ENCODE measurements at regions not wholly inside any gene's neighbourhood (a gene's known extent, or its start where the extent isn't known, plus 50 kb on each side); places are given as distances from the start of the nearest gene placed in this dataset.

DNA sequence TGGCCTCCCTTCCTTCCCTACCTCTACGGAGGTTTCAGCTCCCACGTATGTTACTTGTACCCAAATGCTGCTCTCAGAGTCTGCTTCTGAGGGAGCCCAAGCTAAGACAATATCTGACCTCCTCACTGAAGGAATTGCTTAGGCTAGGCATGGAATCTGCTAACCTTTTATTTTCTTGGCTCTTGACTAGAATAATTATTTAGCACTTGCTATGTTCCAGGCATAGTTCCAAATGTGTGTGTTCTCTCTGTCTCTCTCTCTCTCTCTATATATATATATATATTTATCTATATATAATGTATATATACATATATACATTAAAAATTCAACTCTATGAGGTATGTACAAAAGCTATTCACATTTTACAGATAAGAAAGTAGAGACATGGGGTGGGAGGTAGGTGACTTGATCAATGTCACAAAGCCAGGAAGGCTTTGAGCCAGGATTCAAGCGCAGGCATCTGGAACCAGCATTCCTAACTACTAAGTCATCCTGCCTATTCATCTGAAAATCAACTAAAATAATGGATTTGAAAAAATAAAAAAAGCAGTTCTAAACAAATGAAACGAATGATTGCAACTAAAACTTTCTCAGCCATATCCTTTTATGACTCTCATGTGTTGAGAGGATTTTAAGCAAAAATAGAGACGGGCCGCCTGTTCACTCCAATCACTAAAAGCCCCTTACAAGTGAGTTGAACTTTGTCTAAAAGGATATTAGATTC lies 189.7 kb upstream of the JAG1 start:
- no peak for DNase-seq (ENCODE audit: low read depth in 3 of 3)

DNA sequence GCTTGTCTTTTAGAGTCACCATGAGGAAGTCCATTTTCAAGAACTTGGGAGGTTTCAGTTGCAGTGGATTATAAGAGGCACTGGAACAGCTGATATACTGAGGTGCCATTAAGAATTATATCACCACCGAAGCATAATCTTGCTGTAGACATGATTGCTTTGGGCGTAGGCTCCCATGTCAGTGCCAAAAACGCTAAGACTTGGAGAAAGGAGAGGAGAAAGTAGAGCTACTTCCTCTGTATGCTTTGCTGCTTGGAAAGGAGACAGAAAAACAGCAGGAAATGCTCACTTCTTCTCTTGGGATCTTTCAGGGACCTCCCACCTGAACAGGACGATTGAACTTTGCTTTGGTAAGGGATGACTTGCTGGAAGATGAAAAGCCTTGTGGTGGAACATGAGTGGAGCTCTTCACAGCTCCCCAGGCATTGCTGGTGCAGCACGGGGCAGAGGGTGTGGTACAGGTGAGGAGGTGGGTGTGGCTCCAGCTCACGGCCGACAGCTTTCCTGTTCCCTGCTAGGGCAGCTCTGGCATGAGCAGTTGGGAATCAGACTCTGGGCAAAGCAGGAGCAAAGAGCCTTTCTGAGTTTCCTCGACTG lies 190.4 kb upstream of the JAG1 start:
- DNase-seq (ENCODE audit: low read depth in 3 of 3), result no peak

DNA sequence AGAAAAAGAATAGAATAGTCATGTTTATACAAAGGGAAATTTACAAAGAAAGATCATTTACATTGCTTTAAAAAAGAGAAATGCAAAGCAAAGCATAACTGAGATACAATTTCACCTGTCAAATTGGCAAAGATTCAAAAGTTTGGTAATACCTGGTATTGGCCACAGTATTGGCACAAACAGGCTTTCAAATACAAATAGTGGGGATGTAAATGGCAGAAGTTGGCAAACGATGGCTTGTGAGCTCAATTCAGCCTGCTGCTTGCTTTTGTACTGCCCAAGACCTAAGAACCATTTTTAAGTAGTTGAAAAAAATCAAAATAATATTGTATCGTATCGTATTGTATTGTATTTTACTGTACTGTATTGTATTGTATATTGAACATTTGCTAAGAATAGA lies 194.5 kb upstream of the JAG1 start:
- no peak for DNase-seq (ENCODE audit: low read depth in 3 of 3)

DNA sequence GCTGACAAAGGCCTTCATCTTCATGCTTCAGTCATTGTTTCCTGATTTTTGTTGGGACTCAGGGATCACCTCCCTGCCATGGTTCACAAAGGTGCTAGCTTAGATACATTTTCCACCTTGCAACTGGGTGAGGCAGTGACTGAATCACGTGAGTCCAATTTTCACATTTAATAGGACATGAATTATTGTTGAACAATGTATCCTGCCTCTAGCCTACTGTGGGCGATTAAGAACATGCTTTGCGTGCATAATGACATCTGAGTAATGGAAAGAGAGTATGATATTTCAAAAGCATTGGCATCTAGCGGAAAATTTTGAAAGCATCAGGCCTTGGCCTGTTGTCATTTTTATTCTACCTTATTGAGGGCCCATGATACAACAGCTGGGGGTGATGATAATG lies 199.2 kb upstream of the JAG1 start:
- DNase-seq (ENCODE audit: low read depth in 3 of 3), result no peak

DNA sequence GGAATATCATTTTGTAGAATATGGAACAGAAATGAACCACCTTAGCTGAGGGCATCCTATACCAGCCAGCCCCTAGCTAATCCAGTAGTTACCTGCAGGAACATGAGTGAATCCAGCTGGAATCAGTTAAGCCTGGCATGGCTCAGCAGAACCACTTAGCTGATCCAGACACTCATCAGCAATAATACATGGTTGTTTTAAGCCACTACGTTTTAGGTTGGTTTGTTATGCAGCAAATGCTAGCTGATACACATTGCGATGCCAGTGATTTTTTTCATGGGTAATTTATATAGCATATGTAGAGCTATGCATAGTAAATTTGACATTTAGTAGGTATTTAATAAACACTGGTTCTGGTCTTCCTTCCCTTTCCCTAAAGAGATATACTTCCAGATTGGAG lies 201.9 kb upstream of the JAG1 start:
- DNase-seq (ENCODE audit: low read depth in 3 of 3), result no peak

DNA sequence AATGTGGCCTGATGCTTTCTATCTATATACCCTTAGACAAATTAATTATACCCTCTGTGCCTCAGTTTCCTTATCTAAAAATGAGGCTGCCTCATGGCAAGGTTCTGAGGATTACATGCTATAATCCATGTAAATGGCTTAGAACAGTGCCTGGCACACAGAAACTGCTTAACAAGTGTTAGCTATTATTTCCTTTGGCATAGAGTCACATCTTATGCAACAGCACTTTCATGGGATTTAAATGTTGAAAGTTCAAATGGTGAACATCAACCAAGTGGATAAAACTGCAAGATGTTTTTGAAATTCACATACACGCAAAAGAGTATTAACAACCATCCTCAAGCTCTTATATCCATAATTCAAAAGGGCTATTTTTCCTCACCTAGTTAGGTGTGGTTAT lies 202.8 kb upstream of the JAG1 start:
- no peak for DNase-seq (ENCODE audit: low read depth in 3 of 3)

DNA sequence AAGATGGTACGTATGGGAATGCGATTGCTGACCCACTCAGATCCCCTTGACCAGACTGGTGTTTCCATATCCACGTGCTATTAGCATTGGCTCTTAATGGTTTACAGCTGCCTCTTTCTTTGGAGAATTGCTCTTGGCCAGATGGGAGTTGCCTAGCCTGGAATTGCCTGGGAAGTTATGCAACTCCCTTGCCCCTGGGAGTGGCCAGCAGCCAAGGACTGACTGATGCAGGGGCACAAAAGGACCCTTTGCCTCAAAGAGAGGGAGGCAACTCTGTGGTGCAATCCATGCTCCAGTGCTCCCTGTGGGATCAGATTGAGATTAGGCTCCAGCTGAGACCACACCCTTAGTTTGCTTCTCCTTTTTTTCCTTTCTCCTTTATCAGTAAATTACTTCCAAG lies 203.5 kb upstream of the JAG1 start:
- no peak for DNase-seq (ENCODE audit: low read depth in 3 of 3)

DNA sequence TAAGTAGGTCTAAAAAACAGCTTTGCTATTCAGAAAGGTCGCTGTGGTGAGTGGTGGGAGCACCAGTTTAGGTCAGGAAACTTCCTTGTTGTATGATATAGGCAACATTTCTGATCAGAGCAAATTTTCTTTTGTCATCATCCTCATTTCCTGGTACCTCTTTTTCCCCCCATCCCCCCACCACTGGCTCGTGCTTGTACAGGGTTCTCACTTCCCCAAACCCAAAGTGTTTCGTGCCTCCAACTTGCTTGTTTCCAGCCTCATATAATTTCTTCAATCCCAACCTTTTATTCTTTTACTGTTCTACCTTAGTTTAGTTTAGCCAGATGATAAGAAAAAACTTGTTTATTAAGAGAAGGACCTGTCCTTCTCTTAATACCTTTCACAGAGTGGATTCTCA lies 209.4 kb upstream of the JAG1 start:
- DNase-seq (ENCODE audit: low read depth in 3 of 3), result no peak

DNA sequence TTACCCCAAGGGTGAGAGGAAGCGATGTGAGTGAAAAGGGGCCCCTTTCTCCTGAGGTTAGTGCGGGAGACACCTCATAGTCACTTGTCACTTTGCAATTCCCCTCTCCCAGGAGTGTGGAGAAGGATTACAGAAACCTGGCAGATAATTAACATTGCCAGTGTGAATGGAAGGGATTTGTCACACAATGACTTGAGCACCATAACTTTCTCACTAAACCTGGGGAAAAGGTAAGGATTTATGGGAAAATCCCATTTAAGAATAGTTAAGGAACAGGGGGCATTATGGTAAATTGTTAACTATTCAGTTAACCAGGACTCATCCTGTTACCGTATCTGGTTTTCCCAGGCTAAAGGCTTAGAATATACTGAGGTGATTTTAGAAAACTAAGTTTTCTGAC lies 219.5 kb upstream of the JAG1 start:
- DNase-seq (ENCODE audit: low read depth in 3 of 3), result no peak

DNA sequence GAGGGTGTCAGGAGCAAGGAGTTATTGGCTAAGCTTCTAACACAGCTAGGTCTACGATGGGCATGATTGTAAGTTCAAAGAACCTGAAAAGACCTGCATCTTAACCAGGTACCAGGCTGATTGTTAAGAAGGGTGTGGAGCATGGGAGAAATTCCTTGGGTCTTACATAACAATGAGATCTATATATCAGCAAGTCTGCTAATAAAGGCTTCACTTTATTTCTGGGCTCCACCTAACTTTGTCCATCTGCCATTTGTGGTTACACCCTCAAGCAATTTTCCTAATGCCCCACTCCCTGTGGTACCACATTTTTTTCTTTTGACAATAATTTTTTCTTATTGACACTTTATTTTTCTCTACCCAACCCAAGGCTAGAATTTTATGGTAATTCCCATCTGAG lies 223.5 kb upstream of the JAG1 start:
- no peak for DNase-seq (ENCODE audit: low read depth in 3 of 3)

DNA sequence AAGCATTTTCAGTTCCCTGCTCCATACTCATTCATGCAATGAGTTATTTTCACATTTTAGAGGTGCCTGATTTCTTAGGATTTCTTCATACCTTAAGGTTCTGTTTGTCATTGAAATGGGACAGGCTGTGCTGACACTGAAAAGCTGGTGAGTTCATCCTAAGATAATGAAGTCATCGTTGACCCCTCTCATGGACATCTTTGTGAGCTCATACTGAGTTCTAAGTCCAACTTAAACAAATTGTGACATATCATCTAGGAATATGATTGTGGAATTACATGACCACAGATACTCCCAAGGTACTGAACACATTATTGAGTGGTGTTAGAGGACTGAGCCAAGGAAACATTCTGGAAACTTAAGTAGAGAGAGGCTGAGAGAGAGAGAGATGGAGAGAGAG lies 224.8 kb upstream of the JAG1 start:
- DNase-seq (ENCODE audit: low read depth in 3 of 3), result no peak

DNA sequence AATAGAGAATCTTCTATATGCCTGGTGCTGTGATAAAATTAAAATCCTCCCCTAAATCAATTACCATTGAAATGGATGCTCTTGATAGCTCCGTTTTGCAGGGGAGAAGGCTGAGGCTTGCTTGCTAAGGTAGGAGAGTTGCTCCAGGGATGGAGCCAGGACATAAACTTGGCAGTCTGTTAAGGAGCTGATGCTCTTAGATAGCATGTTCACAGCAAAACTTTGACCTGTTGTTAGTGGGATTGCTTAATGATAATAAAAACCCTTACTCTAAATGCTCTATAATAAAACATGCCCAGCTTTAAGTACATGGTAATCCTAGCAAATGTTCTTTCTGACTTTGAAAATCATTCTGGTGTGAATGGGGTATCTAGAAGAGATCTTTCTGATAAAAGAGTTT lies 228.4 kb upstream of the JAG1 start:
- no peak for DNase-seq (ENCODE audit: low read depth in 3 of 3)

DNA sequence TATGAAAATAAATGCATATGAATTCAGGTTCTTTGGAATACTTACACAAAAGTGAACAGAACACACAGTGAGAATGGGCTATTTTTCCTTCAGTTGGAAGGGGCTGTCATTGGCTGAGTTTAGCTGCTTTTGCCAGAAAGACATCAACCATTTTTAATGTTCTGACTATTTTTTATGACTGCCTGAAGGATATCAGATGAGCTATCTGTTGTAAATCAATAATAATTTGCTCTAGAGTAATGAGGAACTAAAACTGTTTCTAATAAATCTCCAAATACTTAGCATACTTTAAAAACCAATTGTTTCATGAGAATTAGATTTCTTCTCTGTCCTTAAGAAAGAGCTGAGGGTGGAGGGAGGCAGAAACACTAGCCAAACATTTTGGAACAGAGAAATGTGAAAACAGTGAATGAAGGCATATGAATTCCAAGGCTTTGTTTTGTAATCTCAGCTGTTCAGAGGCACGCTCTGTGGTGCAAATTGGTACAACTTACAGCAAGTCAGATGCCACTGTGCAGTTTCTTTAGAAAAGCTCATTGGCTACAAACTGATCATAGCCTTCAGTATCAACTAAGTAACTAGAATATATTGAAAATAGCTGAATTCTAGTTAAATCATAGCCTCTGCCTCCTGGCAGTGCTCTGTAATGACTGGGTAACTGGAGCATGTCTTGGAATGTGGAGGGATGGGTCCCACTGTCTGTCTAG lies 228.9 kb upstream of the JAG1 start:
- no peak for DNase-seq (ENCODE audit: low read depth in 3 of 3)

DNA sequence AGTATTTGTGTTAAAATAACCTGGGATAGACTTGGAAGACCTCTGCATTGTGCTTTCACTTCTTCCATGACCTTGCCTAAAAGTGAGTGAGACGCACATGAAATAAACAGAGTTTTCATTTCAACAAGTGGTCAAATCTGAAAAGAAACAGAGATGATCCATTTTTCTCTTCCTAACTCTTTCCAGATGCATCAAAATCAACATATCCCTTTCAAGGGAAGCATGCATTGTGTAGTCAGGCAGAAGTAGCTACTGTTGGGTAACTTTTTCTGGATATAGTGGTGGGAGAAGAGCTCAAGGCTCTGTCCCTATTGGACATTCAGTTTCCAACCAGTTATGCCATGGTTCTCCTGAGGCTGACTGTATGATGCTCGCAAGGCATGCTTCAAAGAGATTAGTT lies 233.0 kb upstream of the JAG1 start:
- no peak for DNase-seq (ENCODE audit: low read depth in 3 of 3)

DNA sequence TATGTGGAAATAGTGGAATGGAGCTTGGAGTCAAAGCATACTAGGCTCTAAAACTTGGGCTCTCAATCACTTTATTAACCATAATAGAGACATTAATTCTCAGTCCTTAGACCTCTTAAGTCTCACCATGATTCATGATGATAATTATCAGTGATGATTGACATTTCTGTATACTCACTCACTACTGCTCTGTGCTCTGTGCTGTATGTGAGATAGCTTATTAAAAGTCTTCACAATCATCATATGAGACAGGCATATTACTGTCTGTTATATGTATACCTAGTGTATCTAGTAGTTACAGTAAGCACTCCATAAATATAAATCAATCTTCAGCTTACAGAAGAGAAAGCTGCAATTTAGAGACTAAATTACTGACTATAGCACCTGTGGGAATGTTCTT lies 236.0 kb upstream of the JAG1 start:
- DNase-seq (ENCODE audit: low read depth in 3 of 3), result no peak

DNA sequence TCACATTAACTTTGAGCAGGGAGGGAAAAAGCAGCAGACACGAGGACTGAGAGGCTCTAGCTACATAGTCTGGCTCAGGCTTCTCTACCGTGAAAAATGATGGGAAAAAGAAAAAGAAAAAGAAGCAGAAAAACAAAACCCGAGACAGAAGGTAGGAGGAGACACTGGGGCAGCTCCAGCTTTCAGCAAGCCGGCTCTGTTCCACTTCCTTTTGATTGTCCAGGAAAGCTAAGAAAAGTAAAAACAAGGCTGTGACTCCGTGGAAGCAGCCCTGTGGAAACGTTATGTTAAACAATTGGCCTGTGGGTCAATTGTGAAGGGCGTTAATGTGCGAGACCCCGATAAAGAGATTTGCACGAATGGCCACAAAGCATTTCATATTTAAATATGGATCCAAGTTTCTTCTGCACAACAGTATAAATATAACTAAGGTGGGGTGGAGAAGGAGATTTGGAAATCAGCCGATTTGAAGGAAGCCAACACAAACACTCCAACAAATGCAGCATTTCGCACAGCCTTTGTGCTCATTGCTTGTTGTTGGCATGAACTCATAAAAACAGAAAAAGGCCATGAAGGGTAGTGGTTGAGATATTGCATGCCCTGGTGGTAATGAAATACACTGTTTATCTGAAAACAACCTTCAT lies 236.9 kb upstream of the JAG1 start:
- DNase-seq (ENCODE audit: low read depth in 3 of 3), result no peak

DNA sequence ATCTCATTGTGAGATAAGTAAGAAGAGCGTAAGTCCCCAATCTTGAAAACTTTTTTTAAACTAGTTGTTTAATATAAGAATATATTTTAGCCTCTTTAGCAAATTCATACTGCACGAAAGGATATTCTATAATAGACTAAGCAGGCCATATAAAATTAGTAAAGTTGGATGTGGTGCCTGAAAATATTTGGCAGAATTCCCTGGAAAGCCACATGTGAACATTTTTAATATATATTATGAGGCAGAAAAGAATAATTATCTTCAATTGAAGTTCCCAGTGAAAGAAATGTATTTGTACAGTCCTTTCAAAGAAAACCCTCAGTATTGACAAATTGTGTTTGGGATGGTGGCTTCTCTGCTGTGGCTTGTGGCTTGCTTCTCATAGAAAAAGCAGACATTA lies 237.5 kb upstream of the JAG1 start:
- DNase-seq (ENCODE audit: low read depth in 3 of 3), result no peak

DNA sequence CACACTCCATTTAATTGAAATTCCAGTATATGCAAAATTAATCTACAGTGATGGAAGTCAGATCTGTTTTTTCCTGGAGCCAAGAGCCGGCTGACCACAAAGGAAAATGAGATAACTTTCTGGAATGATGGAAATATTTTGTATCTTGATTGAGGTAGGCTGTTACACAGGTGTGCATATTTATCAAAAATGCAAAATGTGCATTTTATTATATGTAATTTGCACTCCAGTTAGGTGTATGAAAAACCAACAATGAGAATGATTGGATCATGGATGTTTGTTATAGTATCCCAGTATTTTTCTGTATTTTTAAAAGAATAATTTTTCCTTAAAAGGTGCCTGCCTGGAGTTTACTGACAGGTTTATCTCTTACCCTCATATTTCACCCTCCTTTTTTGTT lies 242.0 kb upstream of the JAG1 start:
- no peak for DNase-seq (ENCODE audit: low read depth in 3 of 3)

DNA sequence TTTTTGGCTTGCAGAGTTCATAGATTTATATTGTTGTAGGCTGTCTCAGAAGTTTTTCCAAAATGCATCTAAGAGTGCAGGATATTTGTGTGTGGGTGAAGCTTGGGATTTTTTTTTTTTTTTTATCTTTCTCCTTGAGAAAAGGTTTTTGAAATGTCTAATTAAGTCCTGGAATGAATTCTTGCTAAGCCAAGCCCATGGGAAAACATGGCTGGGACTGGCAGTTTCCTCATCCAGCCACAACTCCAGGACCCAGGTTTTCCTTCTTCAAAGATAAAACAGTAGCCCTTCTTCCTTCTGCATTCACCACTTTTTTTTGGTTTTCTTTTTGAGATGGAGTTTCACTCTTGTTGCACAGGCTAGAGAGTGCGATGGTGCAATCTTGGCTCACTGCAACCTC lies 242.5 kb upstream of the JAG1 start:
- DNase-seq (ENCODE audit: low read depth in 3 of 3), result no peak

DNA sequence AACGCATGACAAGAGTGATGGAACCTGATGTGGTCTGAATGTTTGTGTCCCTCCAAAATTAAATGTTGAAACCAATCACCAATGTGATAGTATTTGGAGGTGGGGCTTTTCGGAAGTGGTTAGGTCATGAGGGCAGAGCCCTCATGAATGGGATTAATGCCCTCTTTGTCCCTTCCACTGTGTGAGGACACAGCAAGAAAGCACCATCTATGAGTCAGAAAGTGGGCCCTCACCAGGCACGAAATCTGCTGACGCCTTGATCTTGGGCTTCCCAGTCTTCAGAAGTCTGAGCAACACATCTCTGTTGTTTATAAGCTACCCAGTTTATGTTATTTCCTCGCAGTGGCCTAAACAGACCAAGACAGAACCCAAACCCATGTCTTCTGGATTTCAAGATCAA lies 244.0 kb upstream of the JAG1 start:
- DNase-seq (ENCODE audit: low read depth in 3 of 3), result no peak

DNA sequence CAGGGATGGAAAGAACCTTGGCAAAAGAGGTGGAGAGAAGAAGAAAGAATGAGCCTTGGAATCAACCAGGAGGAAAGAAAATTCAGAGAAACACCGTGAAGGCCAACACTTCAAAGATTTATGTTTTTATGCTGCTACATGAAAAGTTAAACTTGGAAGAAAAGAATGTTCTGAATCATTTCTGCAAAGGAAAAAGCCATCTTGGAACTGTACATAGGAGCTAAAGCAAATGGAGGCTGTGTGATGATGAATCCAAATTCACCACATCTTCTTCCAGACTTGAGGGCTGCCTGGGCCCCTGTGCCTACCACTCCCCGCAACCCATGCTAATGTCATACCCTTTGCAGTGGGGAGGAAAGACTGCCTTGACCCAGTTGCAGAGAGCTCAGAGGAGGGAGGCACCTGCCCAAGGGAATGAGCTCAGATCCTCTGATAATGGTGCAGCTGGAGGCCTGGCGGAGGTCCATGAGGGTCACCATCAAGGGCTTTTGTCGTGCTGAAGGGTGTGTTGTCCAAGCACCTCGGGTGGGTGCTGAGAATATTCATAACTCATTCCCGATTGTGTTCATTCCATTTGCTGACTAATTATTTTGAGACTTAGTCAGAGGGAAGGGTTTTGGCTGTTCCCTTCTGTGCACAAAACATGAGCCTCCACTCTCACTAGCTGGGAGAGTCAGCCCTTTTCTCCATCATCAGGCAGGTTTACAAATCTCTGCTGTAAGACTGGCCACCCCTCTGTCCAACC lies 245.8 kb upstream of the JAG1 start:
- no peak for DNase-seq (ENCODE audit: low read depth in 3 of 3)

DNA sequence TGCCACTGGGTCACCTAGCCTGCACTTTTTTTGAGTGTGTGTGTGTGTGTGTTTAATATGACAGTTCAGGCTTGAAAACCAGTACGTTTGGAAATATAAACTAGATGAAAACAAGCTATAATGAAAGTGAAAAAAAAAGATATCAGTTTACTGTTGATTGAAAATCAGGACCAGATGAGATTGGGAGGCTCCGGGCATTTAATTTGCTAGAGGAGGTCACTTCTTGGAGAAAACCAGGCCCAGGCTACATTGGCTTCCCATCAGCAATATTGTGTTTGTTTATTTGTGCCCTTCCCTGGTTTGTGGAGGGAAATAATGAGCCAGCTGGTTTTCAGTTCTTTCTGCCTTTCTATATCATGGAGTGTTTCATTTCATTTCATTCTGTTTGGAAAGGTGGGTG lies 246.6 kb upstream of the JAG1 start:
- DNase-seq (ENCODE audit: low read depth in 3 of 3), result no peak

All from stimulated activated CD4-positive, alpha-beta T cell treated with anti-CD3 and anti-CD28 coated beads, TNF-alpha, amount 100 ng/mL, for 48 hours (primary cell).